WTC11 (cell line): ENCODE measurements at regions not wholly inside any gene's neighbourhood (a gene's known extent, or its start where the extent isn't known, plus 50 kb on each side); places are given as distances from the start of the nearest gene placed in this dataset.

Experiments
- CTCF ChIP-seq: fragments of 200-600 bp; IDR thresholded peaks from 2 replicates; pipeline ENCODE4 v1.8.0; 2022; ENCODE audit warnings: antibody characterized with exemption
- FOXP1 ChIP-seq: sonication (generic); formaldehyde crosslinking; IDR thresholded peaks from 2 replicates; pipeline ENCODE4 v1.8.0; 2022; ENCODE audit warnings: missing genetic modification reagents, mild to moderate bottlenecking, moderate library complexity, borderline replicate concordance
- MXD4 ChIP-seq: fragments of 250-450 bp; sonication (Bioruptor Pico); IDR thresholded peaks from 2 replicates; pipeline ENCODE4 v1.8.0; 2021; ENCODE audit warnings: mild to moderate bottlenecking, moderate library complexity, borderline replicate concordance
- NR2C2 ChIP-seq: sonication (generic); formaldehyde crosslinking; IDR thresholded peaks from 2 replicates; pipeline ENCODE4 v1.8.0; 2022; ENCODE audit warnings: mild to moderate bottlenecking, missing genetic modification reagents
- USF2 ChIP-seq: sonication (generic); formaldehyde crosslinking; IDR thresholded peaks from 2 replicates; pipeline ENCODE4 v1.8.1; 2023; ENCODE audit warnings: mild to moderate bottlenecking, missing genetic modification reagents, moderate library complexity

GRCh38 chr3:105996781-105997180 is 128.0 kb upstream of the CBLB start:
- TF ChIP-seq CTCF (no peak), FOXP1 (CRISPR knock-in tag) (no peak), MXD4 (CRISPR knock-in tag) (no peak), NR2C2 (CRISPR knock-in tag) (no peak), USF2 (CRISPR knock-in tag) (no peak)
